C4-2B (cell line): ENCODE measurements at regions not wholly inside any gene's neighbourhood (a gene's known extent, or its start where the extent isn't known, plus 50 kb on each side); places are given as distances from the start of the nearest gene placed in this dataset.

Experiments
- ZFX ChIP-seq: fragments of 450-650 bp; IDR thresholded peaks from 2 replicates; pipeline ENCODE4 v1.6.1; 2017
- TF ChIP-seq, protein P1 (sequence below): fragments of 450-650 bp; conservative IDR thresholded peaks from 2 replicates; pipeline ENCODE4 v1.5.1; 2017; ENCODE audit warnings: mild to moderate bottlenecking

DNA sequence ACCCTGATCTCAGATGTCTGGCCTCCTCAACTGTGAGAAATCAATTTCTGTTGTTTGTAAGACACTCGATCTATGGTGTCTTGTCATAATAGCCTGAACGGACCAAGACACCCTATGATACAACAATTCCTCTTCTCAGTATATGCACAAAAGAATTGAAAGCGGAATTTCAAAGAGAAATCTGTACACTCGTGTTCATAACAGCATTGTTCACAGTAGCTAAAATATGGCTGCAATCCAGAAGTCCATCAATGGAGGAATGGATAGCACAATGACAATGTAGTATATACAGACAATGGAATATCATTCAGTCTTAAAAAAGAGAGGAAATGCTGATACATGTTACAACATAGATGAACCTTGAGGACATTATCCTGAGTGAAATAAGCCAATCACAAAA is 354.6 kb downstream of the SFMBT2 start:
- TF ChIP-seq, protein P1, sequence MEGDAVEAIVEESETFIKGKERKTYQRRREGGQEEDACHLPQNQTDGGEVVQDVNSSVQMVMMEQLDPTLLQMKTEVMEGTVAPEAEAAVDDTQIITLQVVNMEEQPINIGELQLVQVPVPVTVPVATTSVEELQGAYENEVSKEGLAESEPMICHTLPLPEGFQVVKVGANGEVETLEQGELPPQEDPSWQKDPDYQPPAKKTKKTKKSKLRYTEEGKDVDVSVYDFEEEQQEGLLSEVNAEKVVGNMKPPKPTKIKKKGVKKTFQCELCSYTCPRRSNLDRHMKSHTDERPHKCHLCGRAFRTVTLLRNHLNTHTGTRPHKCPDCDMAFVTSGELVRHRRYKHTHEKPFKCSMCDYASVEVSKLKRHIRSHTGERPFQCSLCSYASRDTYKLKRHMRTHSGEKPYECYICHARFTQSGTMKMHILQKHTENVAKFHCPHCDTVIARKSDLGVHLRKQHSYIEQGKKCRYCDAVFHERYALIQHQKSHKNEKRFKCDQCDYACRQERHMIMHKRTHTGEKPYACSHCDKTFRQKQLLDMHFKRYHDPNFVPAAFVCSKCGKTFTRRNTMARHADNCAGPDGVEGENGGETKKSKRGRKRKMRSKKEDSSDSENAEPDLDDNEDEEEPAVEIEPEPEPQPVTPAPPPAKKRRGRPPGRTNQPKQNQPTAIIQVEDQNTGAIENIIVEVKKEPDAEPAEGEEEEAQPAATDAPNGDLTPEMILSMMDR = no peak
- no peak for TF ChIP-seq ZFX
